GM21526 (cell line): ENCODE measurements at regions not wholly inside any gene's neighbourhood (a gene's known extent, or its start where the extent isn't known, plus 50 kb on each side); places are given as distances from the start of the nearest gene placed in this dataset.
"Not testable (repeated sequence)": the region's sequence is repeated elsewhere in the genome, so short reads cannot be mapped to it uniquely, and the experiment has no call there.

ENCODE experiments used
- ATAC-seq: cut with Tn5 transposase; IDR thresholded peaks from one replicate; pipeline ENCODE4 v1.9.1; 2021; ENCODE audit warnings: moderate library complexity; ENCODE audit not compliant: unreplicated experiment, low FRiP score

DNA sequence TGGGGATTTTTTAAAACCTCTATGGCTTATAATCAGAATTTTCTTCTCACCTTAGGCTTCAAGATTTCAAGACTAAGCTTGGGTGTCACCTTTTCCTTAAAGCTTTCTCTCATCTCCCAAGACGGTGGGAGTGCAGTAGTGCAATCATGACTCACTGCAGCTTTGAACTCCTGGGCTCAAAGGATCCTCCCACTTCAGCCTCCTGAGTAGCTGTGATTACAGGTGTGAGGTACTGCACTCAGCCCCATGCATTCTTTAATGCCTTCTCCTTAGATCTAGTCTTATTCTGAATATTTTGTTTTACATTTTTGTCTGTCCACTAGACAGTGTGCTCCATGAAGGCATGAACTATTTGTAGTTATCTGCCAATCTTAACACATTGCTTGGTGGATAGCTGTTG is 55.7 kb upstream of the FAT3 start:
- no peak for ATAC-seq

DNA sequence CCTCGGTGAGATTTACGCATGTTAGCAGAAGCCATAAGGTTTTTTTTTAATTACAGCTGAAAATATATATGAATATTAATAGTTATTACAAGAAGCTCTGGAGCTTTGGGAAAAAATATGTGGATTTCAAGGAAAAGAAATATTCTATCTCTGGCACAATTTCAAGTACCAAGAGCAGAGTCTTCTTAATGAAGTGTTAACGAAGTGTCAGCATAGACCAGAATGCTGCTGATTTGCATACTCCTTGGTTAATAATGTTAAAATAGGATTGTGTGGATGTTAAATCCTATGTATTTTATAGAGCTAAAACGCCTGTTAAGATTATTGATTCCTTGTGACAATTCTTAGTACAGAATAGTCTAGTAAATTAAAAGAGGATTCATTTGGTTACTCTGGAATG is 57.0 kb upstream of the FAT3 start:
- ATAC-seq, result no peak

DNA sequence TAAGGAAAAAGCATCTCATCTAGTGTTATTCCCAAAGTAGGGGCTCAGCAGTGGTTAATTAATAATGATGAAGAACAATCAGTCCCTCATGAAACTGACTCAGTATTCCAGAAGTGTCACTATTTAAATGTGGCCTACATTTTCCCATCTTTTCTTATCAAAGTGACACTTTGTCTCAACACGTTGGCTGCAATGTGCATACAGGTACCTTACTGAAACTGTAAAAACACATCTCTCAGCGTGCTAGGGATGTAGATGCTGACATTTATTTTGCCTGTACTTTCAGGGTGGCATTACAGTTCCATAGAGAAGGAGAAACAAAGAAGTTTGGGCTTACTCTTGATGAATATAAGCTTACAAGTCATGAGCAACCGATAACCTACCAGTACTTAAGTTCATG is 58.3 kb upstream of the FAT3 start:
- no peak for ATAC-seq

DNA sequence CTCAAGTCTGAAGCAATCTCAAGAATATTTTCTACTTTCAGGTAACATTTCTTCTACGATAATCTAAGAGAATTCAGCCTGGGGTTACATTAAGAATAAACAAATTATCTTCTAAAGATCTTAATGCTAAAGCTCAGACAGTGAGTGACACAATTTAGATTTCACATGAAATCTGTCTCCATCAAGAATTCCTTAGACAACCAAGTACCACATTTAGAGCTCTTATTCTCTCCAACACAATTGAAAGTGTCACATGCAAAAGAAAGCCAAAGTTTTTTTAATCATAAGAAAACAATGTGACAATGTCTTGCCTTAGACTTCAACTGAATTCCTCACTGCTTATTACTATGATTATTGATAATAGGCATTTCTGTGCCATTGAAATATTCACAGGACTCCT is 60.7 kb upstream of the FAT3 start:
- ATAC-seq, result no peak

DNA sequence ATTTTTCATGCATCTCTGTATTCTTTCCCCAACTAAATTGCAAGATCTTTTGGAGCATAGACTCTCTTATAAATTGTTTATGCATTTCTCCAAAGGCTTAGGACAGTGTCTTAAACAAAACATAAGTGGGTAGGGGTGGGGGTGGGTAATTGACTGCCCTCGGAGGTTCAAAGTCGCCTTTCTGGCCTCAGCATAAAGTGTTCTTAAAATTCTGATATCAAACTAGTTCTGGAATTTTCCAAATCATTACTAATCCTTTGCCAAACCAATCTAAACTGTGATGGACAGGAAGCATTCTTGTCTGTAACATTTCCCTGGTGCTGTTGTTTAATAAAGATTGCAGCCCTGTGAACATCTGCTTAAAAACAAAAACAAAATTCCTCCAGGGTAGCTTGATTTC is 61.8 kb upstream of the FAT3 start:
- no peak for ATAC-seq

DNA sequence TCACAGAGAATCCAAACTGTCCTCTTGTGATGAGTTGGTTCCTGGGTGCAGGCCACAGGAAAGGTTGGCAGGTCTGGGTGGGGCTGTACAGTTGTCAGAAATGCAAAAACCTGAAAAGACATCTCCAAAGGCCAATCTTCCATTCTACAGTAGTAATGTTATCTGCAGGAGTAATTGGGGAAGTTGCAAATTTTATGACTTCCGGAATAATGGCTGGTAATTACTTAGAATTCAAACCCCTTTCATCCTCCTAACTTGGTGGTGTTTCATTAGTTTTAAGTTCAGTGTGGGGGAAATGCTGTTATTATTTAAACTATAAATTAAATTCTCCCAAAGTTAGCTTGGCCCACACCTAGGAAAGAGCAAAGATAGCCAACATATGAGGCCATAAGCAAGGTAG is 64.7 kb upstream of the FAT3 start:
- no peak for ATAC-seq

DNA sequence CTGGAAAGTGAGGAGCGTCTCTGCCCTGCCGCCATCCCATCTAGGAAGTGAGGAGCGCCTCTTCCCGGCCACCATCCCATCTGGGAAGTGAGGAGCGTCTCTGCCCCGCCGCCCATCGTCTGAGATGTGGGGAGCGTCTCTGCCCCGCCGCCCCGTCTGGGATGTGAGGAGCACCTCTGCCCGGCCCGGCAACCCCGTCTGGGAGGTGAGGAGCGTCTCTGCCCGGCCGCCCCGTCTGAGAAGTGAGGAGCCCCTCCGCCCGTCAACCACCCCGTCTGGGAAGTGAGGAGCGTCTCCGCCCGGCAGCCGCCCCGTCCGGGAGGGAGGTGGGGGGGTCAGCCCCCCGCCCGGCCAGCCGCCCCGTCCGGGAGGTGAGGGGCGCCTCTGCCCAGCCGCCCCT is 67.2 kb upstream of the FAT3 start:
- ATAC-seq, result not testable (repeated sequence)

DNA sequence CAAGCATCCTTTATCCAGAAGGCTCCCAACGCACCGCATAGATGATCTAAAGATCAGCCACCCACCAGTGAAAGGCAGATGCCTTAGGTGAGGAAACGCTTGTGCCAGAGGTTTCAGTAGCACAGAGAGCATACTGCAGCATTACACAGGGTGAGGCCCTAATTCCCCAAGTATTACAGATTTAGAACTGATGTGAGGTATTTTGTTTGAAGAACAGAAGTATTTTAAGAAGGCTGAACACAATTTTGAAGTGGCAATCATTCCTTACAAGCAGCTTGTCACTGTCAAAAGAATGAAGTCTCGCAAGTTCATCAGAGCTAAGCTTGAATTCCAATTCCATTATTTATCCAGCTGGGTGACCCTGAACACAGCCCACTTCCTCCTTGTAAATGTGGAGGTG is 70.0 kb upstream of the FAT3 start:
- no peak for ATAC-seq

DNA sequence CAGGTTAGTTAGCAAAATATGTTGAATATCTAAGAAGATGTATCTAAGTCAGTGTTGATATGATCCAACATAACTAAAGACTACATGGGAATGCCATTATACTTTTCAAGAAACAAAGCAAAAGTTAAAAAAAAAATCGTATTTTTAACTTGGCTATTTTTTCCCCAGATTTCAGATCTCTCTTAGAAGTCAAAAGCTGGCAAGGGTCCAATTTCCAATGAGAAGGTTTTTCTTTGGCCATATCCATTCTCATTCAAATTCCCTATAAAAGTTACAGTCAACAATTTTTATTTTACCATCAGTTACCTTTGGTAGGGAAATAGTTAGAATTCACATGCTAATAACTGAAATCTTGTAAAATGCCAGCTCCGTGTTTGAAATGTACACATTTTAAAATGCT is 70.5 kb upstream of the FAT3 start:
- ATAC-seq, result no peak

DNA sequence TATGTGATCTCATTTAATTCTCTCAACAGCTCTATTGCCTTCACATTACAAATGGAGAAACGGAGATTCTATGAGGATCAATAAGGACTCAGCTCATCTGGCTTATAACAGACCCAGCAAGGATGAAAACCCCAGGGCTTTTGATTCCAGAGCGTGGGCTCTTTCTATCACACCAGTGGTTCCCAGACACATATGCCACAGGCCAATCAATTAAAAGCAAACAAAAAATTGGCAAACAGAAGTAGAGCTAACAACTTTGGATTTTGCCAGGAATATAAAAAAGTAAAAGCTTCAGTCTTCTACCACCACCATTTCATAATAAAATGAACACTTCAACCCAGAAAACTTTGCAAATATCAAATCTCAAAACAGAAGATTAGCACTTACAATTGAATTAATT is 71.1 kb upstream of the FAT3 start:
- ATAC-seq, result no peak

DNA sequence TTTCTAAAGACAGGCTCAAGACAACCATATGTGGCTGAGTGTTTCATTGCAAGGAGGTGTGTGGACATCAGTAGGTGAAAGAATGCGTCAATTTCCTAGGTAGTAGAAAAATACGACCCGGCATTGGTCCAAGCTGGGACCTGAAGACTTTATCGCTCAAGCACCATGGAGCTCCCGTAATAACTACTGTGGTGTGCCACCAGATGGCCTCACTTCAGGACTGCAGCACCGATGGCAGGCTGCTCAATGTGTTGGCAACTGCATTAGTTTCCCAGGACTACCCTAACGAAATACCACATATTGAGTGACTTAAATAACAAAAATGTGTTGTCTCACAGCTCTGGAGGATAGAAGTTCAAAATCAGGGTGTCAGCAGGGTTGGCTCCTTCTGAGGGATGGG is 72.4 kb upstream of the FAT3 start:
- no peak for ATAC-seq

DNA sequence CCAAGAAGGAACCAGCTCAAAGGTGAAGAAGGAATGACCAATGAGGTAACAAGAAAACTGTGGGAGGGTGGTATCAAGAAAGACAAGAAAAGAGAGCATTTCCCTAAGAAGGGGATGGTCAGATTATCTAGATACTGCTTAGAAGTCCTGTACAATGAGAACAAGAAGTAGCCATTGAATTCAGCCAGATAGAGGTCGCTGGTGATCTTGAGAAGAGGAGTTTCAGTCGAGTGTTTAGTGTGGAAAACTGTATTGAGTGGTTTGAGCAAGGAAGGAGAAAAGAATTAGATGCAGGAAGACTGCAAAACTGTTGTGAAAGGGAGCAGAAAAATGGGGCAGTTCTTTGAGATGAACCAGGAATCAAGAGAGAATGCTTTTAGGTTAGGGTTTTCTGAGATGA is 74.6 kb upstream of the FAT3 start:
- ATAC-seq, result no peak

DNA sequence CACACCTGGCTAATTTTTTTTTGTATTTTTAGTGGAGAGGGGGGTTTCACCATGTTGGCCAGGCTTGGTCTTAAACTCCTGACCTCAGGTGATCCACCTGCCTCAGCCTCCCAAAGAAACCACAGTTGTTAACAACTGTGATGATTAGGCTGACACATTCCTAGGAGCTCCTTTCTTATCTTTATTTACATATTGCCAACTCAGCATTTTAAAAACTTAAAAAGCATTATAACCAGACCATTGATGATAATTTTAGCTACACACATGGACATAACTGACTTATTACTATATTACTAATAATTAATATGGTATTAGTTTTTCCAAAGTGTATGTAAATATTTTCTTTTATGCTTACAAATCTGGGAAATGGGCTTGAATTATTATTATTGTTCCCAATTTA is 82.9 kb upstream of the FAT3 start:
- ATAC-seq, result no peak

DNA sequence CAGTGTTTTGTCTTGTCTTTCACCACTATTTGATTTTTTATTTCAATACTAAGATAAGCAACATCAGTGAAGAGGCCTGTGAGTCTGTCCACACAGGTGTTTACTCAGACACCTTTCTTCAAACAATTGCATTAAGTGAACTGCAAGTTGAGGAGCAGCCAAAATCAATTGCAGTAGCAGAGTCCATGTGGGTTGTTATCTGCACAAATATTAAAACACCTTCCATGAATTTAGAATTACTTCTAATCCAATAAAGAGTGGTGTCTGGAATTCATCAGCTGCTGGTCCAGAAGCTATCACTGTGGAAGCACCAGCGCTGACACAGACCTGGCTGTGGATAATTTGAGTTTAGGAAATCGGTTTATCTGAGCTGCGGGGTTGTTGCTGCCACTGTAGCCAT is 83.5 kb upstream of the FAT3 start:
- no peak for ATAC-seq

DNA sequence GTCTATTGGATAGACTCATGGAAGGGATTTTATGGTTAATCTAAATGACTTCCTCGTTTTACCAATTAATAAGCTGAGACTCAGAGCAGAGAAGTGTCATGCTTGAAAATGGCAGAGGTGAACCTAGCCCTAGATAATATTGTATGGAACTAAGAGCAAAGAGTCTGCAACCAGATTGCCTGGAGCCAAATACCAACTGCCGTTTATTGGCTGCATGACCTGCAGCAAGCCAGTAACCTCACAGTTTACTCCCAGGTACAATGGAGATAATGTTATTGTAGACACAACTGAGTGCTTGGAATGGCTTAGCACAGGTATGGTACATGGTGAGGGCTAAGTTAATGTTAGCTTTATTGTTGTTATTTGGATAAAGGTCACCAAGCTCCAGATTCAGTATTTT is 84.6 kb upstream of the FAT3 start:
- no peak for ATAC-seq

DNA sequence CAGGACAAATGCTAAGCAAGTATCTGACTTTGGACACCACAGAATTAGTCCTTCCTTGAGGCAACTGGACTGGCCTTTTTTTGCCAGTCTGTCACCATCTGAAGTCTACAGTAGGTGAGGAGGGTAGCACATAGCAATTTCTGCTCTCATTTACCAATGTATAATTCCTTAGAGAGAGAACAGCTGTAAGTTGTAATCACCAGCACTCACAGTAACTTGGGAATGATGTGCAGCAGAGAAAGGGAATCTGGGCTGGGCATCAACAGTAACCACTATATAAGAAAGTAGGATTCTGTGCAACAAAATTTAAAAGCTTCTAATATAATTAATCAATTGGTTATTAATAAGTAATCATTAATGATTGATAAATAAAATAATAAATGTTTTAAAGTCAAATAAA is 86.3 kb upstream of the FAT3 start:
- no peak for ATAC-seq

DNA sequence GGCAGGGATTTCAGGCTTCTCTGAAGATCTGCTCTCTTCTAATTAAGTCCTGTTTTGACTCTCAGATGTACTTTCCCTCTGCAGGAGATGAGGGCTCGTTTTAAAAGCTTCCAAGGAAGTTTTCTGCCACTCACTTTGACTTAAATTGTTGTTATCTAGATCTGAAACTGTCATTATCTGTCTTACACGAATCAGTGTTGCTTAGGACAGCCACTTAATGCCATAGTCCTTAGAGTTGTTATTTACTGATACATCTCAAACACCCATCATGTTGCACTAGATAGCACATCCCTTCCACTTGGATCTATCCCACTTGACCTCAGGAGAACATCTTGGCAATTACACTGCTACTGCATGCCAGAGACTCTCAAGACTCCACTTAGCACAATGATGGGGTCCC is 86.9 kb upstream of the FAT3 start:
- ATAC-seq, result no peak

DNA sequence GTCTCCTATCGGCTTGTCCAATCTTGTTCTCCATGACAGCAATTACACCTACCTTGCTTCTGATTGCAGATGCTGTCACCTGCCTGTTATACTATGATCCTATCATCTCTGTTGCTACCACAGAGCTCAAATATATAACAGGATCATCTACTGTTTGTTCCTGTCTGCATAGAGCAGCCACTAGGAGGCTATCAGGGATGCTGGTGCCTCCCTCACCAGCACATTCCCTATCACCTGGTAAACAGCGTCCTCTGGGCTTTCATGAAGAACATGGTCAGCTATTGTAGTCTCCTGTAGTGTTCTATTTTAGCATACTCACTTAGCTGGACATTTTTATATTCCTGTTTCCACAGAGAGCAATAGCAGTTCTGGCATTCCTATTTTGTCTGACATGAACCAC is 87.8 kb upstream of the FAT3 start:
- ATAC-seq, result no peak

DNA sequence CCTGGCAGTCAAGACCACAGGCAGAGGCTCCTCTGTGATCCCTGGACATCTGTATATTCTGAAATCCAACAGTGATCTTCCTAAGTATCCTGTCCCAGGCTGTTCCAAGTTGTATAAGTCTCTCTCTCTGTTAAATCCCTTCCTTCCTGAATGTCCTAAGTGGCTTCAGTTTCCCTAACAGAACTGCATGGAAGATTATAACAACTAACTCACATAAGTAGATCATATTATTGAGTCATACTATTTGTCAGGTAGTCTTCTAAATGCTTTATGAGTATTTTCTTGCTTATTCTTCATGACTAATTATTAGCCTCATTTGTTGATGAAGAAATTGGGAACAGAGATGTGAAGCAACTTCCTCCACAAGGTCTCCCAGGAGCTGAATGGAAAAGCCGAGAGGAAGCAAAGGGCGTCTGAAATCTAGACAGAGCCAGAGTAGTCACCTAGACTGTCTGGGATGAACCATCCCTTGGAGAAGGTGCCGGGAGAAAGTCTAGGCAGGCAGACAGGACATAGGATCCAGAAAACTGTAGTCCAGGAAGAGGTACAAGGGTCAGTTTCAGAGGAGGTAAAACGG is 93.2 kb upstream of the FAT3 start:
- no peak for ATAC-seq

DNA sequence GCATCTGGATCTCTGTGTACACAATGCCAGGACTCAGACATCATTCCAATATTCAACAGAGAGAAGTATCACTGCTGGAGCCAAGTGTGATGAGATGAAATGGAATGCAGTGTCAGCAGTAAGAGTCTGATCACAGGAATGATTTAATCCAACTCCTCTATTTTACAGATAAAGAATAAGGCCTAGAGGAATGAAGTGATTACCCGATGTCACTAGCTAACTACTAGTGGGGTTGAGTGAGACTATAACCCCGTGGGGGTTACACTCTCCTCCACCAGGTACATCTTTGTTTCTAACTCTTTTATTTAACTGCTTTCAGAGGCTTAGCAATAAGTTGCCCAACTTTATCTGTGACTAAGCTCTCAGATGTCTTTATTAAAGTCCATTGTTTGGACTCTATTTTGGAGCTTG is 94.2 kb upstream of the FAT3 start:
- no peak for ATAC-seq

DNA sequence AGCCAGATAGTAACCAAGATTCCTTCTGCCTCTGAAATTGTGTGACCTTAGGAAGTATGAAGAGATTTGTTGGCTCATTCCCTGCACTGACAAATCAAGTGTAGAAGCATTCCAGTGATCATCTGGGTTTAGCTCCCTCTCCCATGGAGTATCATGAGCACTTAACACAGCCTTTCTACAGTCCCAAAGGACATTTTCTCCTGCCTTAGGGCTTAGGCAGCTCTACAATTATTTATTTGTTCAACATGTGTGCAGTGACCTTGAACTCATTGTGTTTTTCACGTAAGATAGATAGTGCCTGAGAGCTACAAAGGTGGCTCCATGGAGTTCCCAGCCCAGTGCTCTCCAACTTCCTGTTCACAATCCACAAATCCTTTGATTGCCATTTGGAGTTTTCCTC is 94.8 kb upstream of the FAT3 start:
- no peak for ATAC-seq

DNA sequence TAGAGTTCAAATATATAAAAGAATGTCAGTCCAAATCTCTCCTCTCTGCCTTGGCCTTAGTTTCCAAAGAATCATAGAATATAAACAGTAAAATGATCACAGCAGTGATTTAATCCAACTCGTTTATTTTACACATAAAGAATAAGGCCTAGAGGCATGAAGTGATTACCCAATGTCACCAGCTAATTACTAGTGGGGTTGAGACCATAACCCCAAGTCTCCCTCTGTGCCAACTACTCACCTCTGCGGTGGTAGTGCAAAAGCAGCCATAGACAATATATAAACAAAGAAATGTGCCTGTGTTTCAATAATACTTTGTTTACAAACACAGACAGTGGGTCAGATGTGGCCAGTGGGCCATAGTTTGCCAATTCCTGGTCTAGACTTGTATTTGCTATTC is 96.6 kb upstream of the FAT3 start:
- ATAC-seq, result no peak

DNA sequence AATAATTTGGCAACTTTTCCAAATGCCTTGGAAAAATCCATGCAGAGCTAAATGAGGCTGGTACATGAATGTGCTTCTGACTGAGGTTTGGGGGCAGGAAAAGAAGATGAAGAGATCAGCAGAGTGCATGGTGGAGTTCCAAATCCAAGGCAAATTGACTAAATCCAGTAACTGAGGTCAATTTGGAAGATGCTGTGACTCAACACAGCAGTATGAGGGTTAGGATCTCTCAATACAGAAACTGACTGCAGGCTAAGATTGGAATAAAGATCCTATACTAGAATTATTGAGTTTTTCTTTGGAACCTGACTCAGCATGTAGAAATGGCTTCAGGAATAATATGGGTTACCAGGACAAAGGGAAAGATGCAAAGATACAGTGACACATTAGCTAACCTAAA is 99.3 kb upstream of the FAT3 start:
- no peak for ATAC-seq

DNA sequence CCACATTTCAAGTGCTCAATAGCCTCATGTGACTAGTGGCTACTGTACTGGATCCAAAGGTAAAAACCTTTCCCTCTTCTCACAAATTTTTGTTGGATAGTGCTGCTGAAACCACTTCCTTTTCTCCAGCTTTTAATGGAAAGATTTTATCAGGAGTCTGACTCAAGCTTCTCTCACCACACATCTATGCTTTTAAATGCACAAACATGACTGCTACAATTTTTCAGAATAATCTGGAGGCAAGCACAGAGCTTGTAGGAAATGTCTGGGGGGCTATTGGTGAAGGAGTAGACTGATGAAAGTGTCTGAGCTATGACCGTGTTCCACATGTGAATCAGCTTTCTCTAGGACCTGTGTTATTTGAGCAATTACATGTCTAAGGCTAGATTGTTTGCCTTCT is 101.1 kb upstream of the FAT3 start:
- no peak for ATAC-seq
